OCI-LY7 (cell line): ENCODE measurements at regions not wholly inside any gene's neighbourhood (a gene's known extent, or its start where the extent isn't known, plus 50 kb on each side); places are given as distances from the start of the nearest gene placed in this dataset.

Source experiments
- BruUV-seq: library from RNA; stranded (reverse); fragments of 400-500 nt; replicated peaks from 2 replicates; lab custom pipeline; 2021; lab: Mats Ljungman, UMichigan
- CTCF ChIA-PET: fragments of 300-600 bp; sonication (Branson Sonifier 250); formaldehyde crosslinking; loops from one replicate; lab custom pipeline; 2022; ENCODE audit warnings: antibody characterized with exemption; ENCODE audit not compliant: unreplicated experiment; lab: Charles Lee
- POLR2A ChIA-PET: fragments of 300-600 bp; sonication (Branson Sonifier 250); formaldehyde crosslinking; loops from one replicate; lab custom pipeline; 2022; ENCODE audit warnings: antibody characterized with exemption; lab: Charles Lee
- DNase-seq: peaks from one replicate; pipeline ENCODE4 v3.0.0-alpha.2; 2015; ENCODE audit warnings: low spot score
- H2AFZ ChIP-seq: fragments of 200-600 bp; sonication (generic), shearing (Covaris generic); 2 replicates; pipeline ENCODE4 v1.6.1; 2014; ENCODE audit warnings: mild to moderate bottlenecking, antibody characterized with exemption, low read length, moderate library complexity
- H3K27ac ChIP-seq: fragments of 200-600 bp; sonication (generic); 2 replicates; pipeline ENCODE4 v1.5.1; 2014; ENCODE audit warnings: mixed run types, low read depth, mild to moderate bottlenecking, moderate library complexity, low read length, inconsistent platforms; ENCODE audit not compliant: poor library complexity, severe bottlenecking
- H3K36me3 ChIP-seq: fragments of 200-600 bp; sonication (generic); 2 replicates; pipeline ENCODE4 v1.6.1; 2014; ENCODE audit warnings: mild to moderate bottlenecking, antibody characterized with exemption, low read length, moderate library complexity, mixed read lengths; ENCODE audit not compliant: insufficient read depth
- H3K4me1 ChIP-seq: fragments of 200-600 bp; sonication (generic); 2 replicates; pipeline ENCODE4 v1.5.1; 2014; ENCODE audit warnings: mild to moderate bottlenecking, low read length; ENCODE audit not compliant: insufficient read depth, poor library complexity, severe bottlenecking
- H3K4me2 ChIP-seq: fragments of 200-600 bp; sonication (generic); 2 replicates; pipeline ENCODE4 v1.6.1; 2014; ENCODE audit warnings: mild to moderate bottlenecking, low read length
- H3K4me3 ChIP-seq: fragments of 200-600 bp; sonication (generic); 2 replicates; pipeline ENCODE4 v1.5.1; 2014; ENCODE audit warnings: mild to moderate bottlenecking, low read depth, low read length; ENCODE audit not compliant: poor library complexity, severe bottlenecking
- H3K79me2 ChIP-seq: fragments of 200-600 bp; sonication (generic); 2 replicates; pipeline ENCODE4 v1.6.1; 2016; ENCODE audit warnings: low read depth, mild to moderate bottlenecking, low read length, moderate library complexity, mixed read lengths; ENCODE audit not compliant: insufficient read depth
- H3K9me2 ChIP-seq: fragments of 200-600 bp; sonication (generic); 2 replicates; pipeline ENCODE4 v1.6.1; 2016; ENCODE audit warnings: mild to moderate bottlenecking, low read length, mixed read lengths; ENCODE audit not compliant: insufficient read depth
- H3K9me3 ChIP-seq: fragments of 200-600 bp; sonication (generic); 2 replicates; pipeline ENCODE4 v1.6.1; 2014; ENCODE audit warnings: mild to moderate bottlenecking, mixed run types, low read length, mixed read lengths
- H4K20me1 ChIP-seq: fragments of 200-600 bp; sonication (generic); 2 replicates; pipeline ENCODE4 v1.6.1; 2014; ENCODE audit warnings: mild to moderate bottlenecking, antibody characterized with exemption, low read length, moderate library complexity, mixed read lengths; ENCODE audit not compliant: insufficient read depth
- EZH2phosphoT487 ChIP-seq: fragments of 200-600 bp; sonication (generic); IDR thresholded peaks from 2 replicates; pipeline ENCODE4 v1.6.1; 2018; ENCODE audit warnings: low read depth, borderline replicate concordance, mild to moderate bottlenecking, mixed run types, antibody characterized with exemption, low read length, moderate library complexity, mixed read lengths
- intact Hi-C: fragments of 100-400 bp; cut with micrococcal nuclease; formaldehyde crosslinking; loops from one replicate; pipeline ENCODE4 v1.10.0; 2022; ENCODE audit not compliant: unreplicated experiment
- TF ChIP-seq, protein P1 (sequence below): fragments of 200-600 bp; sonication (generic); conservative IDR thresholded peaks from 2 replicates; pipeline ENCODE4 v1.5.1; 2014; ENCODE audit warnings: mild to moderate bottlenecking, antibody characterized with exemption, low read length, moderate library complexity, mixed read lengths

DNA sequence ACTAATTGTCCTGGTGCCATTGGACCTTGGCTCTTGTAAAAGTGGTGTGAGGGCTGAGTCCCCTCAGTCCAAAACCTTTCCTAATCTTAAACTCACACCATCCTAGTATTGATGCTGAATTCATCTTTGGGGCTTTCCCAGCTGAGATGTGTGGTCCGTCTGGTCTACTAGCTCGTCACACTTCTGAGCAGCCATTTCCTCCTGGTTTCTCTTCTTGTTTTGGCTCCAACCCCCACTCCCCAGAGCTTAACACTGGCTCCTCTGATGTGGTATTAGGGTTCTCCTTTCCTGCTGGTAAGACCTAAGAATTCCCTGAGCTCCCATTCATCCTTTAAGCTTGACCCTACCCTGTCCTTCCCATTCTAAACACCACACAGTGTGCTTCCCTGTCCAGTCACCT, 900.6 kb downstream of the VRK1 start:
- no peak for TF ChIP-seq EZH2phosphoT487
- TF ChIP-seq, protein P1, sequence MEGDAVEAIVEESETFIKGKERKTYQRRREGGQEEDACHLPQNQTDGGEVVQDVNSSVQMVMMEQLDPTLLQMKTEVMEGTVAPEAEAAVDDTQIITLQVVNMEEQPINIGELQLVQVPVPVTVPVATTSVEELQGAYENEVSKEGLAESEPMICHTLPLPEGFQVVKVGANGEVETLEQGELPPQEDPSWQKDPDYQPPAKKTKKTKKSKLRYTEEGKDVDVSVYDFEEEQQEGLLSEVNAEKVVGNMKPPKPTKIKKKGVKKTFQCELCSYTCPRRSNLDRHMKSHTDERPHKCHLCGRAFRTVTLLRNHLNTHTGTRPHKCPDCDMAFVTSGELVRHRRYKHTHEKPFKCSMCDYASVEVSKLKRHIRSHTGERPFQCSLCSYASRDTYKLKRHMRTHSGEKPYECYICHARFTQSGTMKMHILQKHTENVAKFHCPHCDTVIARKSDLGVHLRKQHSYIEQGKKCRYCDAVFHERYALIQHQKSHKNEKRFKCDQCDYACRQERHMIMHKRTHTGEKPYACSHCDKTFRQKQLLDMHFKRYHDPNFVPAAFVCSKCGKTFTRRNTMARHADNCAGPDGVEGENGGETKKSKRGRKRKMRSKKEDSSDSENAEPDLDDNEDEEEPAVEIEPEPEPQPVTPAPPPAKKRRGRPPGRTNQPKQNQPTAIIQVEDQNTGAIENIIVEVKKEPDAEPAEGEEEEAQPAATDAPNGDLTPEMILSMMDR, result no peak
- BruUV-seq, result no TSS peak
- H3K4me1 ChIP-seq, result no peaks in the 10 kb centered on the region
- CTCF ChIA-PET, result no interaction called here
- no peak overlapping the region for H3K4me3 ChIP-seq
- intact Hi-C loops, result no loop called here
- POLR2A ChIA-PET, result no interaction called here
- H2AFZ ChIP-seq, result no peak overlapping the region
- no peaks in the 10 kb centered on the region for H3K9me3 ChIP-seq
- H4K20me1 ChIP-seq, result no peaks in the 10 kb centered on the region
- H3K79me2 ChIP-seq, result no peaks in the 10 kb centered on the region
- H3K4me2 ChIP-seq, result no peak overlapping the region
- DNase-seq, result no peak
- no peak overlapping the region for H3K27ac ChIP-seq
- no peaks in the 10 kb centered on the region for H3K36me3 ChIP-seq
- H3K9me2 ChIP-seq, result no peaks in the 10 kb centered on the region

DNA sequence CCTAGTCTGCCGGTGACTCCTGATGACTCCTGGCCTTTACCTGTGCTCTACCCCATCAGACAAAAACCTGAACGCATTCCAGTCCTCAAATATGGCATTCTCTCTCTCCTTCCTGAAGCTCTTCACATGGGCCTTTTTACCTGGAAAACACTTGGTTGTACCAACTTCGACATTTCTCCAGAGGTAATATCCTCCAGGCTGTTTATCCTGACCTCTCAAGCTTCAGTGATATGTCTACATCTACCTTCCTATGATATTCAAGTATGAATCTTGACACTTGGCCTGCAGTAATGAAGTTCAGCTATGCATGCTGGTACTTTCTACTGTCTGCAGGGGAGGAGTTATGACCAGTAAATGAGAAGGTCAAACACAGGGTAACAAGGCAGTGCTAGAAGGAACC, 901.8 kb downstream of the VRK1 start:
- intact Hi-C loops, result no loop called here
- Histone ChIP-seq H3K9me2 (no peaks in the 10 kb centered on the region), H3K9me3 (no peaks in the 10 kb centered on the region), H3K4me3 (no peak overlapping the region), H3K4me1 (no peaks in the 10 kb centered on the region), H3K79me2 (no peaks in the 10 kb centered on the region), H4K20me1 (no peaks in the 10 kb centered on the region), H2AFZ (no peak overlapping the region), H3K36me3 (no peaks in the 10 kb centered on the region), H3K4me2 (no peak overlapping the region), H3K27ac (no peak overlapping the region)
- POLR2A ChIA-PET, result no interaction called here
- BruUV-seq, result no TSS peak
- CTCF ChIA-PET, result no interaction called here
- TF ChIP-seq, protein P1, result no peak
- TF ChIP-seq EZH2phosphoT487, result no peak
- no peak for DNase-seq

DNA sequence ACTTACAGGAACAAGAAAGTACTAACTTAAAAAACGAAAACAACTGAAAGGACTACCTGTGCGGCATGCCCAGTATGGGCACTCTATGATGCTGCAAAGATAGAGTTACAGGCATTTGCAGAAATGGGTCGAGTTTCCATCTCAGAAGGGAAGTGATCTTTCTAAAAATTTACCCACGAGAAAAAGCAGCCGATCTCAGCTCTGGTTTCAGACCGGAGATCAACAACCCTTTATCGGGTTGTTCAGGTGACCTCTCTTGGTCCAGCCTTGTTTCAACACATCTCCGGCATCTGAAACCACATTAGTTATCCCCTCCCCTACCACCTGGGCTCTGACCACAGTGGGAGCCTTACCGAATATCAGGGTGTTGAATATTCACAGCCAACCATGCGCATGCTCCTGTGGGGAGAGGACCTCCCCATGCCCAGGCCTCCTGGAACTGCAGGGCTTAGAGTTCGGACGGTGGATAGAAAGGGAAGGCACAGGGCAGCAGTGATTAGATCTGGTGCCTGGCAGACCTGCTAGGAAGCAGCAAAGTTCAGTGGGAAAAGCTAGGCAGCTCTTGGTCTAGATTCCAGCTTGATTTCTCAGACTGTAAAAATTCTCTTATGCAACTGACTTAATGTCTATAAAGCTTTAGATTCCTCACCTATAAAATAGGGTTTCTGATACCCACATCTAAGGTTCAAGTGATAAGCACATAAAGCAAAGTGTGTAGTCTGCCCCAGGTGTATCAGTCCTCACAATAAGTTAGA, 906.0 kb downstream of the VRK1 start:
- no peaks in the 10 kb centered on the region for H3K4me1 ChIP-seq
- no peak for DNase-seq
- no peaks in the 10 kb centered on the region for H3K79me2 ChIP-seq
- H4K20me1 ChIP-seq, result no peaks in the 10 kb centered on the region
- H3K4me3 ChIP-seq, result no peak overlapping the region
- no peak overlapping the region for H3K4me2 ChIP-seq
- no peaks in the 10 kb centered on the region for H3K9me3 ChIP-seq
- intact Hi-C loops, result no loop called here
- no peak overlapping the region for H2AFZ ChIP-seq
- TF ChIP-seq EZH2phosphoT487, result no peak
- TF ChIP-seq, protein P1, result no peak
- H3K36me3 ChIP-seq, result no peaks in the 10 kb centered on the region
- no peak overlapping the region for H3K27ac ChIP-seq
- no TSS peak for BruUV-seq
- H3K9me2 ChIP-seq, result no peaks in the 10 kb centered on the region
- ChIA-PET CTCF (no interaction called here), POLR2A (no interaction called here)
